AG08395 (cell line): ENCODE measurements at regions not wholly inside any gene's neighbourhood (a gene's known extent, or its start where the extent isn't known, plus 50 kb on each side); places are given as distances from the start of the nearest gene placed in this dataset.
A peak's percentile ranks its signal among the peaks of the same experiment; 100 is the strongest.
"Not testable (repeated sequence)": the region's sequence is repeated elsewhere in the genome, so short reads cannot be mapped to it uniquely, and the experiment has no call there.

Source experiments
- DNase-seq: peaks from one replicate; pipeline ENCODE4 v3.0.0; 2012; ENCODE audit warnings: mixed read lengths, low spot score

- DNase-seq: no peak
Observed at GRCh38 chr14:85002846-85003245, 527.1 kb upstream of the FLRT2 start.

DNA sequence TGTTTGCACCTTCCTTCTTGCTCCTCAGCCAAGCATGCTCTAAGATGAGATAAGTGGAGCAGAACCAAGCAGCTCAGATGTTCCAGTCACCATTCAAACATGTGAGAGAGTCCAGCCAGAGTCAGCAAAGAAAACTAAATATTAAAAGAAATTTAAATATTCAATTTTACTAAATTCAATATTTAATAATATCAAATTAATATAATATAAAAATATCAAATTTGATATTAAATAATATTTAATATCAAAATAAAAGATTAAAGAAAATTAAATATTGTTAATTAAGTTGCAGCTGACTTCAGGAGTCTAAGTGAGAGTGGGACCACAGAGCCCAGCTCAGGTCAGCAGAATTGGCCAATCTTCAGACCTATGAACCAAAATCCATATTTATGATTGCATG lies 526.1 kb upstream of the FLRT2 start:
- no peak for DNase-seq

- DNase-seq: no peak
Observed at GRCh38 chr14:85009506-85009905, 520.4 kb upstream of the FLRT2 start.

GRCh38 chr14:85010186-85010585 lies 519.8 kb upstream of the FLRT2 start:
- peak; percentile 2 for DNase-seq

DNA sequence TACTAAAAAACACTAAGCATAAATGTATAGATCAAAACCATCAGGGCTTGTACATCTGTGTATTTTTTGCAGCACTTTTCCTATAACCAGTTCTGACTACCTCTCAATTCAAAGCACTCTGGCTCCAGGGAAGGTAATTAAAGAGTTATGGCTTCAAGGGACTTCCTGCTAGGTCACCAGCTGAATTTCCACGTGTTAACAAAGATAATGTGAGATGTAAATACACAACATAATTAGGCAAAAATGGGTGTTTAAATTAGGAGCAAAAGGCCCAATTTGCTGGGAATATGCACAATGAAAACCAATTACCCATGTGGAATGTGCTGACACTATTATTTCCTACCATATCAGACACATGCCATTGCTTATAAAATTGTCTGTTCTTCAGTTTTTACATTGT lies 513.4 kb upstream of the FLRT2 start:
- DNase-seq: no peak

- DNase-seq: not testable (repeated sequence)
Observed at GRCh38 chr14:85023866-85024265, 506.1 kb upstream of the FLRT2 start.

DNA sequence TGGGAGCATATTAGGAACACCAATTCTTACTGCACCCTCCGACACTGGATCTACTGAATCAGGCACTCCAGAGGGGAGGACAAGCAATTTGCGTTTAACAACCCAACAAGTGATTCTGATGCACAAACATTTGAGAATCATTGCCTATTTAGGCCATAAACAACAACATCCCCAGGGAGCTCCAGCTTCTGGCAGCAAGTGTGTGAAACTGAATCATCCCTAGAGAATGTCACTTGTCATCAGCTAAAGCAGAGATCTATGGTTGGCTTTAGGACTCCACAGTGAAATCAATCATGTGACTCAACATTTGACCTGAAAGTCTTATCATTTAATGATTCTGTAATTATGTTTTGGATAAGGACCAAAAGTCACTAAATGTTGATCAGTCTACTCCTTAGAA lies 505.0 kb upstream of the FLRT2 start:
- peak; percentile 24 for DNase-seq

DNA sequence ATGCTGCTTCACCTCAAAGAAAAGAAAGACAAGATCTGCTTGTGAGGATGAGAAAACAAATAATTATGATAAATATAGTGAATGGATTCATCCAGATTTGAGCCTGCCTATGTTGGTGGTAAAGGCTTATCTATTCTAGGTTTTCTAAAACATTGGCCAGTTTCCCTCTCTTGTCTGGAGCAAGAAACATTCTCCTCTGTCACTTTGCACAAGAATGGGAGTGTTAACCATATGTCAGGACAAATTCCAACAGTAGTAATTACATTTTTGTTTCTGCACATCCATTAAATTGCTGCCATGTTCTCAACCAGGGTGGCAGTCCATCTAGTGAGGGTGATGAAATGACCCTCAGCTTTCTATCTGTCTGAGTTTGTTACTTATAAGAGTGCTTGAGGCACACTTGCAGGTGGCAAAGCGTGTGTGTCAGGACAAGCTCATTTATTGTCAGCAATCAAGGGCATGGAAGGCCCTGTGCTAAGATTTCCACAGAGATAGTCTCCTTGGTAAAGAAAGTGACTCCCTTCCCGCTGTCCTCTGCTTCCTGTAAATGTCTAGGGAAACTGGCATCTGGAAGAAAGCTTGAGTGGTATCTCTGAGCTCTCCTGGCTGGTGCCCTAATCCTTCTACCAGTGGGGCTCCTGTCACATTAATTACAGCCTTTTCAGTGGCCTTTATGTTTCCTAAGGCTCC lies 502.1 kb upstream of the FLRT2 start:
- no peak for DNase-seq

DNA sequence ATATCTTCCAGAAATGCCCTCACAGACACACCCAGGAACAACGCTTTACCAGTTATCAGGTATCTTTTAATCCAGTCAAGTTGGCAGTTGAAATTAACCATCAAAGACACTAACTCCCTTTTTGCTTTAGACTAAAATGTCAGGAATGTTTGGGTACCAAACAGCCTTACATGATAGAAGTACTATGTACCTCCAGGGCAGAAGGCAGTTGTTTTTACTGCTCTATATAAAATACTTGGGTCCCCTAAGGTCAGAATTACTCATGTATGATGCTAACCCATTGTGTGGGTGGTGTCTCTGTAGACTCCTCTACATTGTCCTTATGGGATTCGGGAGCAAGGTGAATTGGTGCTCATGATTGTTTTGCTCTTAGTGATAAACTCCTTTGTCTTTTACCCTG lies 492.5 kb upstream of the FLRT2 start:
- DNase-seq: no peak

DNA sequence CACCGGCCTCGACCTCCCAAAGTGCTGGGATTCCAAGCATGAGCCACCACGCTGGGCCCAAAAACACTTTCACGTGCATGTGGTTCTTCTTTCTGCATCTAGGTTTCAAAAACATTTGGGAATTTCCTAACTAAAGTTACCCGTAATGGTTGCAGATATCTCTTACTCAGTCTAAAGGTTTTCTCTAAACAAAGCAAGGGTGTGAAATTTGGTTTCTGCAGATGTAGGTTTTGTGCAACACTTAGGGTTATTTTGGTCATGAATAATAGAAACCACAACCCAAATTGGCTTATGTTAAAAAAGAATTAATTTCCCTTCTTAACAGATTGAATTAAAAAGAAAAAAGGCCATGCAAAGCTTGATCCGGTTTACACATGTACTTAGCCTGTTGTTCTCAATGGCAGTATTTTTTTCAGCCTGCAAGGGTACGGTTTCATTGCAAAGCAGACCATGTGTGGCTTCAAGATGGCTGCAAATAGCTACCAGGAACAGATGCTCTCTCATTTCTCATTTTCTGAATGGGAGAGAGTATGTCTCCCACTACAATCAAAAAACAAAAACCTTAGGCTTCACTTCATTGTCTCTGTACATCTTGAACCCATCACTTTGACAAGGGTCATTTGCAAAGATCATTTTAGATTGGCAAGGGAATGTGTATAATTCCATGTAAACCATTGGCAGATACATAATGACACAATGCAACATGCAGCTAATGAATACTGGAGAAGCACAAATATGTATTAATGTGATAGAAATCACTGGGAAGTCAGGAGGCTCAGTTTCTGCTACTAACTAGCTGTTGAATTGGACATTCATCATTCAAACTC lies 491.2 kb upstream of the FLRT2 start:
- DNase-seq: no peak

DNA sequence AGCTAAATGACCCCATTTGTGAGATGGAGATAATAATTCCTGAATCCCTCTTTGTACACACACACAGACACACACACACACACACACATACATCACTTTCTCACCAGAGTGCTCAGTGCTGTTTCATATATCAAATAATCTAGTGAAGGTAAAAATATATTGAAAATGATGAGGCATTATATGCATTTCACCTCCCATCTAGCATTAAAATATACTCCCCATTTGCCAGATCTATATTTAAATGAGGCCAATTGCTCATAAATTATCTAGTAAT lies 490.7 kb upstream of the FLRT2 start:
- no peak for DNase-seq

- DNase-seq: no peak
Observed at GRCh38 chr14:85040046-85040685, 489.8 kb upstream of the FLRT2 start.

DNA sequence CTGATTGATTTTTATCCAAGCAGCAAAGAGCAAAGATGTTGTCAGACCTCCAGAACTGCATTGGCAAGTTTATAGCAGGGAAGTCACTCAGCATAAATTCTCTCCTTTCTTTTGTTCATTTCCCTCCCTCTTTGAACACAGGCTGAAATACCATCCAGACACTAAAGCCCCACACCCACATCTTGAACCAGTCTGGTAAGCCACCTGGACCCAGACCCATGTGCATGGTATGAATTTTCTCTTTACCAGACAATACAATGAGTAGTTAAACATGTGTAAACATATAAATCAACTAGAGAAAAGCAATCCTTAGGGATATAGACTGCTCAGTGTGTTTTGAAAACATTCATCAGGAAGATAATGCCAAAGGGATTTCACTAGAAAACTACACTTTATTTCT lies 488.3 kb upstream of the FLRT2 start:
- DNase-seq: no peak

- no peak for DNase-seq
Observed at GRCh38 chr14:85042301-85042700, 487.6 kb upstream of the FLRT2 start.

GRCh38 chr14:85050180-85050579 lies 479.8 kb upstream of the FLRT2 start:
- no peak for DNase-seq

- DNase-seq: no peak
Observed at GRCh38 chr14:85052646-85053045, 477.3 kb upstream of the FLRT2 start.

GRCh38 chr14:85054178-85054577 lies 475.8 kb upstream of the FLRT2 start:
- no peak for DNase-seq

DNA sequence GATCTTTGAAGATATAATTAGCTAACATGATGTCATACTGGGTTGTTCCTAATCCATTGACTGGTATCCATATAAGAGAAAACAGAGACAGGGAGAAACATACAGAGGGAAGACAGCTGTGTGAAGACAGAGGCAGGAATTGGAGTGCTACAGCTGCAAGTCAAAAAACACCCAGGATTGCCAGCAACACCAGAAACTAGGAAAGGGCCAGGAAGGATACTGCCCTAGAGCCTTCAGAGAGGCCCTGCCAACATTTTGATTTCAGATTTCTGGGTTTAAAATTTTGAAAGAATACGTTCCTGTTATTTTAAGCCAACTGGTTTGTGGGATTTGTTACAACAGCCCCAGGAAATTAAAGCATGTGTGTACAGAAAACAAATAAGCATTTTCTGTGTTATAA lies 473.7 kb upstream of the FLRT2 start:
- DNase-seq: no peak

GRCh38 chr14:85057221-85057620 lies 472.7 kb upstream of the FLRT2 start:
- no peak for DNase-seq

- peak; percentile 18 for DNase-seq
Observed at GRCh38 chr14:85058150-85058549, 471.8 kb upstream of the FLRT2 start.

DNA sequence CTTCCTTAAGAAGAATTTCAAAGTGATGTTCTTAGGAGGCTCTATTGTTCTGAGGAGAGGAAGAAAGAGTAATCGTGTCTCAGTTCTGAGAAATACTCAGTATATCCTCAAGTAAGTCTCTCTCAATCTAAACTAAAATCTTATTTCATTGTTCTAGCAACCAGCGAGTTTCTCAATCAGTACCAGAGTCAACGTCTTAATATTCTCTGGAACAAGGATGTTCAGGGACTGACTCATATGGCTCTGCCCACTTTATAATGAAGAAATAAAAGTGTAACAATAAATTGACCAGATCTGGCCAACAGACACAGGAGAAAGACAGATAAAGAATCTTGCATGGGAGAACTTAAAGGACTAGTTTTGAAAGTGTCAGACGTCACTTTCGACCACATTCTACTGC lies 469.8 kb upstream of the FLRT2 start:
- DNase-seq: peak; percentile 19

DNA sequence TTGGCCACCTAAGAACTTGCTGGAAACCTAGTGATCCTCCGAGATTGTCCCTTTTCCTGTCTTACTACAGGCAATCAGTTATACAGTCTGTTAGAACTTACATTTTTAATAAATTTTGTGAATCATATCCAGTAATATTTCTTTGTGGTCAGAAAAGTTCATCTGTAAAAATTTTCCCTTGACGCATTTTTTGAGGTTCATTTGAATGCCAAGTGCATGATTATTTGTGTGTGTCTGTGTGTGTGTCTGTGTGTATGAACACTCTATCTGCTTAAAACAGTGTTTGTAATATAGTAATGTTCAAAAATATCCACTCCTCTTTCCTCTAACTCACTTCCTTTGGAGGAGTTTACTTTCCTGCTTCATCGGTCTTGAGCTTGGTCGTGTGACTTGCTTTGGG lies 468.7 kb upstream of the FLRT2 start:
- DNase-seq: no peak

- DNase-seq: no peak
Observed at GRCh38 chr14:85063747-85064146, 466.2 kb upstream of the FLRT2 start.
